Fibroblast of villous mesenchyme (primary cell): ENCODE measurements at regions not wholly inside any gene's neighbourhood (a gene's known extent, or its start where the extent isn't known, plus 50 kb on each side); places are given as distances from the start of the nearest gene placed in this dataset.

Experiments used
- DNase-seq: peaks from one replicate; pipeline ENCODE4 v3.0.0-alpha.2; 2010; ENCODE audit warnings: low read depth
- H3K4me3 ChIP-seq: 2 replicates; pipeline ENCODE4 v1.5.1; 2011; ENCODE audit warnings: low read depth, mild to moderate bottlenecking, low read length
- CTCF ChIP-seq: IDR thresholded peaks from 2 replicates; pipeline ENCODE4 v1.5.1; 2012; ENCODE audit warnings: low read depth, mild to moderate bottlenecking, low read length; ENCODE audit not compliant: insufficient read depth

- peak; percentile 58 for DNase-seq
- no peak for TF ChIP-seq CTCF
- H3K4me3 ChIP-seq, result no peak overlapping the region
These were observed 59.3 kb downstream of the BTBD3 start for GRCh38 chr20:11976966-11977365.

DNA sequence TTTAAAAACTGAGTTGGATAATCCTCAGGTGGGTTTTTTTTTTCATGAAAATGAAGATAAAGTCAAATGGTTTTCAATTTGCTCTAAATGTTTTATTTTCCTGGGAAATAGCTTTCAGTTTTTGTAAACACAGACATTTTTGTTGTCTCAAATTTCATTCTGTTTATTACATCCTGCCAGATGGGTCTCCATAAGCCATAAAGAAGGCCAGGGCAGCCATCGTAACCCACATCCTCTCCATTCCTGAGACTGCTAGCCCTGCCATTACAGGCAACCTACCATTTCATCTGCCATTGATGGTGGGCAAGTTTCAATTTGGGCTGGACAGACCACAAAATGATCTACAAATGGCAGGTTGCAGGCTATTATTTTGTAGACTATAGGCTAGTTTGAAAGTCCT is 60.8 kb downstream of the BTBD3 start:
- H3K4me3 ChIP-seq, result no peak overlapping the region
- peak; percentile 54 for DNase-seq
- no peak for TF ChIP-seq CTCF

DNA sequence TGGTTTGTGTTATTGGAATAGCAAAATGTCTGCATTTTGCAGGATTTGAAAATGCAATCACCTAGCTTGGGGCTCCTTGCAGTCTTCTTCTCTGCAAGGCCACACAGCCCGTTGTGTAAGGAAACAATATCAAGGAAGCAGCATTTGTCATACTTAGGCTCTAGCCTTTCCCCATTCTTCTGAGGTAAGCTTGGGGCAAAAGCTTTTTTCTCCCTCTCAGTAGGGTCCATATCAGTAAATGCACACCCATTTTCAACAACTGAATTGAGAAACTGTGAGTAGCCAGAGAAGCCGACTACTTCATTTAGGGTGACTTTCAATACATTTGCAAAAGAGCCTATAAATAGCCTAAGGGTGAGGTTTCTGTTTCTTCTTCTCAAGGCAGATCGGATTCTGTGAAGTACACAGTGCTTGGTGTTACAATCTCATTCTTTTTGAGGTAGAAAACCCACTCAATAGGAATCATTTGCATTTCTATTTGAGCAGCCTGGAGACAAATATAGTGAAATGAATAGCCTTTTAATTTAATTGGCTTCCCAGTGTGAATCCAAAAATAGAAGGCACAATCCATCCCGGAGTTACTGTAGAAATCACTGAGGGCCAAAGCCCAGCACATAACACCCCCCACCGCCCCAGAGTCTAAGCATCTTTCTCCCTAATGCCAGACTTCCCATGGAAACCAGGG is 61.8 kb downstream of the BTBD3 start:
- no peak for TF ChIP-seq CTCF
- H3K4me3 ChIP-seq, result no peak overlapping the region
- no peak for DNase-seq

DNA sequence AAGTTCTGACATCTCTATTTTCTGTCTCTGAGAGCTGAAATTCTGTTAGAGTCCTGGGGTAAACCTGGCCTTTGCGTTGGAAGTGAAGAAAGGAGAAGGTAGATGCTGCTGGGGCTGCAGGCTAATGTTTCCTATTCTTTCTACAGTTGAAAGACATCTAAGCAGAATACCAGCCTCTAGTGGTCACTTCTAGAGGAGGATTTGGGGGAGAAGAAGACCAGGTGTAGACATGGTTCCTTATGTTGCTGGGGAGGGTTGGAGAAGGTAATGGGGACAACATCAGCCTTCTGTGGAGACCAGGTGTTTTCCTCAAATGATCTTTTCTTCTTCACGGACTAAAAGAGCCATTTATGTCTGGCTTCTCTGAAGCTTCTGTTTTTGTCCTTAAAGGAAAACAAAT is 62.6 kb downstream of the BTBD3 start:
- H3K4me3 ChIP-seq, result no peak overlapping the region
- no peak for DNase-seq
- peak; percentile 30 for TF ChIP-seq CTCF

GRCh38 chr20:11981366-11981947 is 63.8 kb downstream of the BTBD3 start:
- DNase-seq, result no peak
- TF ChIP-seq CTCF, result no peak

DNA sequence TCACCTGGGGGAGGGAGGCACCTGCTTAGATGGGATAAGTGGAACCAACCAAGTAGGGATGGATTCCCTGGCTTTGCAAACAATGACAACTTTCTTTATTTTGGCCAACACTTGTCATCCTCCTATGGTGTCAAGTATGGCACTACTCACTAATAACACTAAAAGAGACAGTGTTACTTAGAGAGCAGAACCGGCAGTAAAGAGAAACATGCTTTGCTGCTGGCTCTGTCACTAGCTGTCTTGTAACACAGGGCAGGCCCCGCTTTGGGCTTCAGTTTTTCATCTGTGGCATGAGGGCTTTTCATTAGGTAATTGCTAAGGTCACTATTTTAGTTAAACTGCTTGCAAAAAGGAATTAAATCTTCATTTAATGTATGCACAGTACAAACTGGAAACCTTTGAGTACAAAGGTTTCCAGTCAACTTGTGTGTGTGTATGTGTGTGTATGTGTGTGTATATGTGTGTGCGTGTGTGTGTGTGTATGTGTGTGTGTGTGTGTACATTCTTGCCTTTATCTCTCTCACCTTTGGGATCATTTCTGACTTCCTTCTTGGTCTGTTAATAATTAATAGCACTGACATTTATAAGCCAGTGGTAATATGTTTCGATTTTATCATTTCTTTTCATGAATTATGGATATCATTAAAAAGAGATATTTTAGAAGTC is 64.7 kb downstream of the BTBD3 start:
- no peak for DNase-seq
- H3K4me3 ChIP-seq, result no peak overlapping the region
- TF ChIP-seq CTCF, result no peak

More at GRCh38 chr20:11981366-11981947, 63.8 kb downstream of the BTBD3 start:
- no peak overlapping the region for H3K4me3 ChIP-seq
